Neural cell (in vitro differentiated cells): ENCODE measurements at regions not wholly inside any gene's neighbourhood (a gene's known extent, or its start where the extent isn't known, plus 50 kb on each side); places are given as distances from the start of the nearest gene placed in this dataset.
"Not testable (repeated sequence)": the region's sequence is repeated elsewhere in the genome, so short reads cannot be mapped to it uniquely, and the experiment has no call there.

ENCODE experiments used
- H2AFZ ChIP-seq: fragments of 200-600, 300-800 bp; sonication (generic), shearing (Covaris generic); 2 replicates; pipeline ENCODE4 v1.6.0; 2014; ENCODE audit warnings: low read depth, mild to moderate bottlenecking, antibody characterized with exemption, low read length, moderate library complexity
- H3F3A ChIP-seq: fragments of 200-600 bp; shearing (Covaris generic); 2 replicates; pipeline ENCODE4 v1.6.1; 2016; ENCODE audit warnings: mild to moderate bottlenecking, moderate library complexity, mixed read lengths, antibody characterized with exemption, low read length; ENCODE audit not compliant: insufficient read depth, poor library complexity, severe bottlenecking
- H3K27ac ChIP-seq: fragments of 200-600, 300-800 bp; sonication (generic), shearing (Covaris generic); 2 replicates; pipeline ENCODE4 v1.5.1; 2014; ENCODE audit warnings: mild to moderate bottlenecking, low read length, moderate library complexity
- H3K27me3 ChIP-seq: fragments of 300-800, 200-600 bp; sonication (generic), shearing (Covaris generic); 2 replicates; pipeline ENCODE4 v1.6.0; 2014; ENCODE audit warnings: mild to moderate bottlenecking, low read depth, low read length, moderate library complexity; ENCODE audit not compliant: insufficient read depth
- H3K36me3 ChIP-seq: fragments of 300-800, 200-600 bp; sonication (generic), shearing (Covaris generic); 2 replicates; pipeline ENCODE4 v1.5.1; 2014; ENCODE audit warnings: mild to moderate bottlenecking, antibody characterized with exemption, low read length, moderate library complexity; ENCODE audit not compliant: insufficient read depth
- H3K4me2 ChIP-seq: fragments of 300-800, 200-600 bp; sonication (generic), shearing (Covaris generic); 2 replicates; pipeline ENCODE4 v1.6.0; 2014; ENCODE audit warnings: mild to moderate bottlenecking, low read length
- H3K4me3 ChIP-seq: fragments of 300-800, 200-600 bp; sonication (generic), shearing (Covaris generic); 2 replicates; pipeline ENCODE4 v1.5.1; 2014; ENCODE audit warnings: mild to moderate bottlenecking, low read length, moderate library complexity
- H3K79me2 ChIP-seq: fragments of 200-600 bp; shearing (Covaris generic); replicated peaks from 2 replicates; pipeline ENCODE4 v1.6.0; 2014; ENCODE audit warnings: mild to moderate bottlenecking, low read length, moderate library complexity; ENCODE audit not compliant: insufficient read depth
- H3K9ac ChIP-seq: fragments of 300-800, 200-600 bp; sonication (generic), shearing (Covaris generic); 2 replicates; pipeline ENCODE4 v1.6.1; 2016; ENCODE audit warnings: mild to moderate bottlenecking, low read length, mixed read lengths
- H3K9me2 ChIP-seq: fragments of 200-600 bp; shearing (Covaris generic); 2 replicates; pipeline ENCODE4 v1.6.1; 2016; ENCODE audit warnings: mild to moderate bottlenecking, low read length, mixed read lengths; ENCODE audit not compliant: insufficient read depth
- H3K9me3 ChIP-seq: fragments of 200-600, 300-800 bp; sonication (generic), shearing (Covaris generic); 2 replicates; pipeline ENCODE4 v1.6.1; 2016; ENCODE audit warnings: mild to moderate bottlenecking, mixed run types, low read length, moderate library complexity, mixed read lengths
- H4K20me1 ChIP-seq: fragments of 200-600 bp; shearing (Covaris generic); 2 replicates; pipeline ENCODE4 v1.6.1; 2016; ENCODE audit warnings: mild to moderate bottlenecking, mixed run types; ENCODE audit not compliant: insufficient read depth
- CTCF ChIP-seq: fragments of 450-650 bp; IDR thresholded peaks from 2 replicates; pipeline ENCODE4 v1.5.1; 2014; ENCODE audit warnings: antibody characterized with exemption, mild to moderate bottlenecking, moderate library complexity; ENCODE audit not compliant: poor library complexity, severe bottlenecking
- EP300 ChIP-seq: fragments of 450-650 bp; conservative IDR thresholded peaks from 2 replicates; pipeline ENCODE4 v1.6.1; 2014; ENCODE audit warnings: antibody characterized with exemption, mild to moderate bottlenecking, moderate library complexity; ENCODE audit not compliant: poor library complexity, severe bottlenecking
- EZH2 ChIP-seq: fragments of 200-600, 300-800 bp; shearing (Covaris generic), sonication (generic); IDR thresholded peaks from 2 replicates; pipeline ENCODE4 v1.6.1; 2014; ENCODE audit warnings: antibody characterized with exemption, low read length, borderline replicate concordance, mild to moderate bottlenecking; ENCODE audit not compliant: insufficient read depth, poor library complexity, severe bottlenecking
- MXI1 ChIP-seq: fragments of 450-650 bp; conservative IDR thresholded peaks from 2 replicates; pipeline ENCODE4 v1.6.1; 2014; ENCODE audit warnings: antibody characterized with exemption, mild to moderate bottlenecking; ENCODE audit not compliant: poor library complexity, severe bottlenecking
- POLR2AphosphoS5 ChIP-seq: IDR thresholded peaks from 2 replicates; pipeline ENCODE4 v1.6.1; 2012
- RAD21 ChIP-seq: fragments of 450-650 bp; conservative IDR thresholded peaks from 2 replicates; pipeline ENCODE4 v1.6.1; 2014; ENCODE audit warnings: antibody characterized with exemption, mild to moderate bottlenecking, moderate library complexity
- REST ChIP-seq: IDR thresholded peaks from 2 replicates; pipeline ENCODE4 v1.6.1; 2012; ENCODE audit warnings: borderline replicate concordance
- SMC3 ChIP-seq: fragments of 450-650 bp; conservative IDR thresholded peaks from 2 replicates; pipeline ENCODE4 v1.6.1; 2014; ENCODE audit warnings: antibody characterized with exemption, mild to moderate bottlenecking, moderate library complexity; ENCODE audit not compliant: poor library complexity
- TAF1 ChIP-seq: IDR thresholded peaks from 2 replicates; pipeline ENCODE4 v1.6.1; 2012; ENCODE audit warnings: low read depth

- Histone ChIP-seq H3K4me3 (no peak overlapping the region), H3K36me3 (no peaks in the 10 kb centered on the region), H3F3A (no peaks in the 10 kb centered on the region), H3K9me3 (peaks cover 3% of the 10 kb centered on the region), H3K27me3 (no peaks in the 10 kb centered on the region), H3K9ac (no peak overlapping the region), H3K4me2 (no peak overlapping the region), H2AFZ (no peak overlapping the region), H3K27ac (no peak overlapping the region), H3K9me2 (no peaks in the 10 kb centered on the region), H3K79me2 (peaks cover 21% of the 10 kb centered on the region), H4K20me1 (no peaks in the 10 kb centered on the region)
- no peak for TF ChIP-seq MXI1
- no peak for TF ChIP-seq TAF1
- no peak for TF ChIP-seq EP300
- TF ChIP-seq POLR2AphosphoS5, result no peak
- no peak for TF ChIP-seq CTCF
- TF ChIP-seq SMC3, result no peak
- no peak for TF ChIP-seq RAD21
- TF ChIP-seq REST, result no peak
- no peak for TF ChIP-seq EZH2
These were observed 489.0 kb downstream of the USP25 start for GRCh38 chr21:16218682-16219343.

- not testable (repeated sequence) for H3K9ac ChIP-seq, H3K4me3 ChIP-seq, H3K4me2 ChIP-seq, H3K79me2 ChIP-seq, H3F3A ChIP-seq, H3K36me3 ChIP-seq, H4K20me1 ChIP-seq, H2AFZ ChIP-seq, H3K27me3 ChIP-seq, H3K9me3 ChIP-seq, H3K27ac ChIP-seq, H3K9me2 ChIP-seq
These were observed 495.0 kb downstream of the USP25 start for GRCh38 chr21:16224756-16225155.

- TF ChIP-seq POLR2AphosphoS5 (no peak), MXI1 (no peak), SMC3 (no peak), CTCF (no peak), RAD21 (no peak), TAF1 (no peak), REST (no peak), EP300 (no peak), EZH2 (no peak)
- H3K79me2 ChIP-seq, result no peaks in the 10 kb centered on the region
- no peak overlapping the region for H3K4me3 ChIP-seq
- no peak overlapping the region for H3K4me2 ChIP-seq
- H3K36me3 ChIP-seq, result no peaks in the 10 kb centered on the region
- H3K9me2 ChIP-seq, result no peaks in the 10 kb centered on the region
- no peaks in the 10 kb centered on the region for H4K20me1 ChIP-seq
- H3K27ac ChIP-seq, result no peak overlapping the region
- H3F3A ChIP-seq, result no peaks in the 10 kb centered on the region
- no peaks in the 10 kb centered on the region for H3K9me3 ChIP-seq
- no peaks in the 10 kb centered on the region for H3K27me3 ChIP-seq
- H2AFZ ChIP-seq, result no peak overlapping the region
- no peak overlapping the region for H3K9ac ChIP-seq
These were observed 510.0 kb downstream of the USP25 start for GRCh38 chr21:16239659-16240265.
